Sigmoid colon (tissue), 6 donors: ENCODE measurements at regions not wholly inside any gene's neighbourhood (a gene's known extent, or its start where the extent isn't known, plus 50 kb on each side); places are given as distances from the start of the nearest gene placed in this dataset.
"Not testable (repeated sequence)": the region's sequence is repeated elsewhere in the genome, so short reads cannot be mapped to it uniquely, and the experiment has no call there.

ENCODE experiments used
- DNase-seq: peaks from one replicate; pipeline ENCODE4 v3.0.0-alpha.2; 2019
- H3K27ac ChIP-seq, 4 donors: fragments of 200-600 bp; sonication (generic); one replicate each; pipeline ENCODE4 v1.5.1; 2016 to 2019; ENCODE audit warnings: mild to moderate bottlenecking in 1 of 4
- H3K27me3 ChIP-seq, 3 donors: fragments of 200-600 bp; sonication (generic); one replicate each; pipeline ENCODE4 v1.5.1; 2019; ENCODE audit warnings: mild to moderate bottlenecking in 1 of 3
- H3K36me3 ChIP-seq, 4 donors: fragments of 200-600 bp; sonication (generic); one replicate each; pipeline ENCODE4 v1.5.1; 2016 to 2019
- H3K4me1 ChIP-seq, 4 donors: fragments of 200-600 bp; sonication (generic); one replicate each; pipeline ENCODE4 v1.5.1; 2017 to 2019
- H3K4me3 ChIP-seq, 4 donors: fragments of 200-600 bp; sonication (generic); one replicate each; pipeline ENCODE4 v1.5.1; 2017 to 2019; ENCODE audit warnings: mild to moderate bottlenecking in 2 of 4, moderate library complexity in 1 of 4
- H3K9me3 ChIP-seq, 4 donors: fragments of 200-600 bp in 3 of 4; sonication (generic) in 3 of 4; one replicate each; pipeline versions ENCODE4 v1.5.1 to v1.6.1; 2013 to 2019
- CTCF ChIP-seq, 4 experiments: fragments of 450-650 bp in 3 of 4; fragments of 200-600 bp in 1 of 4; IDR thresholded peaks; one replicate each; pipeline ENCODE4 v1.5.1; 2016 to 2019; ENCODE audit warnings: antibody characterized with exemption in 4 of 4, mild to moderate bottlenecking in 3 of 4, moderate library complexity in 2 of 4
- EP300 ChIP-seq, 4 donors: sonication (generic); formaldehyde crosslinking; IDR thresholded peaks; one replicate each; pipeline ENCODE4 v1.6.1; 2017; ENCODE audit warnings: antibody characterized with exemption in 4 of 4
- POLR2A ChIP-seq, 2 donors: fragments of 450-650 bp; IDR thresholded peaks; one replicate each; pipeline ENCODE4 v1.6.1; 2016; ENCODE audit warnings: antibody characterized with exemption in 2 of 2, mild to moderate bottlenecking in 2 of 2, moderate library complexity in 2 of 2
- POLR2AphosphoS5 ChIP-seq, 4 donors: sonication (generic); formaldehyde crosslinking; IDR thresholded peaks; one replicate each; pipeline ENCODE4 v1.6.1; 2017; ENCODE audit warnings: antibody characterized with exemption in 4 of 4
- WGBS, 2 donors: extraction: QIAGEN DNeasy Blood & Tissue Kit; methylation state at CpG; one replicate each; pipeline ENCODE4 v1.1.7; 2013; 5-methylcytosine and 5-hydroxymethylcytosine counted together
- intact Hi-C: fragments of 100-400 bp; cut with DNase I; formaldehyde crosslinking; loops from one replicate; pipeline ENCODE4 v1.15.1; 2023
- donor health status: healthy with polysubstance abuse.
- donor health status: healthy.

GRCh38 chr9:17882688-17883594, 304.1 kb downstream of the SH3GL2 start:
- no peak overlapping the region for H3K4me3 ChIP-seq
- H3K4me1 ChIP-seq: no peaks in the 10 kb centered on the region
- TF ChIP-seq POLR2A (IDR thresholded peaks at IDR 0.05) (no peak), EP300 (IDR thresholded peaks at IDR 0.05) (no peak), CTCF (IDR thresholded peaks at IDR 0.05) (no peak), POLR2AphosphoS5 (IDR thresholded peaks at IDR 0.05) (no peak)
- H3K27me3 ChIP-seq: no peaks in the 10 kb centered on the region
- WGBS, 2 donors: 78 to 82% methylated on average over 2 of the region's 2 CpGs
- no peak overlapping the region for H3K27ac ChIP-seq
- DNase-seq: no peak
- intact Hi-C loops: no loop called here
- no peaks in the 10 kb centered on the region for H3K36me3 ChIP-seq
- H3K9me3 ChIP-seq: no peaks in the 10 kb centered on the region

GRCh38 chr9:17888066-17888465, 309.2 kb downstream of the SH3GL2 start:
- WGBS, 2 donors: 88 to 92% methylated on average over 4 of the region's 4 CpGs
- H3K27me3 ChIP-seq: no peaks in the 10 kb centered on the region
- no peak overlapping the region for H3K4me3 ChIP-seq
- intact Hi-C loops: no loop called here
- no peak for TF ChIP-seq POLR2A (IDR thresholded peaks at IDR 0.05)
- H3K9me3 ChIP-seq: no peaks in the 10 kb centered on the region
- no peak for DNase-seq
- H3K4me1 ChIP-seq: no peaks in the 10 kb centered on the region
- H3K27ac ChIP-seq: no peak overlapping the region
- no peaks in the 10 kb centered on the region for H3K36me3 ChIP-seq

GRCh38 chr9:17888964-17889363, 310.1 kb downstream of the SH3GL2 start:
- WGBS, 2 donors: 67 to 91% methylated on average over 1 of the region's 1 CpG

GRCh38 chr9:17894501-17895160, 315.8 kb downstream of the SH3GL2 start:
- 25 to 50% methylated on average over 4 of the region's 4 CpGs for WGBS, 2 donors
- TF ChIP-seq EP300 (IDR thresholded peaks at IDR 0.05) (no peak), CTCF (IDR thresholded peaks at IDR 0.05) (no peak), POLR2A (IDR thresholded peaks at IDR 0.05) (no peak), POLR2AphosphoS5 (IDR thresholded peaks at IDR 0.05) (no peak)
- intact Hi-C loops: no loop called here
- no peaks in the 10 kb centered on the region for H3K36me3 ChIP-seq
- DNase-seq: no peak
- H3K27ac ChIP-seq: no peak overlapping the region
- no peaks in the 10 kb centered on the region for H3K9me3 ChIP-seq
- no peaks in the 10 kb centered on the region for H3K27me3 ChIP-seq
- H3K4me1 ChIP-seq: no peaks in the 10 kb centered on the region
- H3K4me3 ChIP-seq: no peak overlapping the region

More at GRCh38 chr9:17888964-17889363, 310.1 kb downstream of the SH3GL2 start:
- H3K4me3 ChIP-seq, intact Hi-C loops, H3K36me3 ChIP-seq, H3K27ac ChIP-seq, DNase-seq, H3K27me3 ChIP-seq, H3K9me3 ChIP-seq, H3K4me1 ChIP-seq: not testable (repeated sequence)

GRCh38 chr9:17900606-17901005, 321.7 kb downstream of the SH3GL2 start:
- 59 to 79% methylated on average over 7 of the region's 7 CpGs for WGBS, 2 donors
- H3K9me3 ChIP-seq: no peaks in the 10 kb centered on the region
- no peak for TF ChIP-seq POLR2A (IDR thresholded peaks at IDR 0.05)
- TF ChIP-seq POLR2AphosphoS5 (IDR thresholded peaks at IDR 0.05): no peak
- TF ChIP-seq CTCF (IDR thresholded peaks at IDR 0.05): no peak
- TF ChIP-seq EP300 (IDR thresholded peaks at IDR 0.05): no peak
- peaks cover 0 to 4% (median 0%) of the 10 kb centered on the region in 4 donors for H3K4me1 ChIP-seq
- peaks cover 0 to 17% (median 0%) of the 10 kb centered on the region in 3 donors for H3K27me3 ChIP-seq
- DNase-seq: no peak
- intact Hi-C loops: no loop called here
- H3K4me3 ChIP-seq: no peak overlapping the region
- H3K27ac ChIP-seq: no peak overlapping the region
- no peaks in the 10 kb centered on the region for H3K36me3 ChIP-seq
